Karpas-422 (cell line): ENCODE measurements at regions not wholly inside any gene's neighbourhood (a gene's known extent, or its start where the extent isn't known, plus 50 kb on each side); places are given as distances from the start of the nearest gene placed in this dataset.

Source experiments
- DNase-seq: peaks from one replicate; pipeline ENCODE4 v3.0.0-alpha.2; 2015
- H2AFZ ChIP-seq: fragments of 200-600 bp; sonication (generic); 2 replicates; pipeline ENCODE4 v1.6.1; 2014; ENCODE audit warnings: antibody characterized with exemption, low read length, mixed read lengths
- H3K27ac ChIP-seq: fragments of 200-600 bp; sonication (generic); 2 replicates; pipeline ENCODE4 v1.5.1; 2014; ENCODE audit warnings: mild to moderate bottlenecking, low read length, moderate library complexity
- H3K27me3 ChIP-seq: fragments of 200-600 bp; sonication (generic); 2 replicates; pipeline ENCODE4 v1.6.1; 2014; ENCODE audit warnings: low read length, mixed read lengths
- H3K36me3 ChIP-seq: fragments of 200-600 bp; sonication (generic); 2 replicates; pipeline ENCODE4 v1.6.1; 2014; ENCODE audit warnings: low read length, mixed read lengths; ENCODE audit not compliant: insufficient read depth
- H3K4me1 ChIP-seq: fragments of 200-600 bp; sonication (generic); 2 replicates; pipeline ENCODE4 v1.6.1; 2014; ENCODE audit warnings: mild to moderate bottlenecking, low read length, mixed read lengths
- H3K4me2 ChIP-seq: fragments of 200-600 bp; sonication (generic); 2 replicates; pipeline ENCODE4 v1.6.1; 2014; ENCODE audit warnings: low read length, low read depth, mild to moderate bottlenecking; ENCODE audit not compliant: poor library complexity, severe bottlenecking
- H3K4me3 ChIP-seq: fragments of 200-600 bp; sonication (generic); 2 replicates; pipeline ENCODE4 v1.5.1; 2014; ENCODE audit warnings: mild to moderate bottlenecking, antibody characterized with exemption, low read length, mixed read lengths
- H3K79me2 ChIP-seq: fragments of 200-600 bp; sonication (generic); 2 replicates; pipeline ENCODE4 v1.6.1; 2014; ENCODE audit warnings: mild to moderate bottlenecking, low read length, mixed read lengths
- H3K9ac ChIP-seq: fragments of 200-600 bp; sonication (generic); 2 replicates; pipeline ENCODE4 v1.6.0; 2014; ENCODE audit warnings: low read length
- H3K9me2 ChIP-seq: fragments of 200-600 bp; sonication (generic), shearing (Covaris generic); replicated peaks from 2 replicates; pipeline ENCODE4 v1.6.0; 2014; ENCODE audit warnings: mild to moderate bottlenecking, low read length, moderate library complexity; ENCODE audit not compliant: insufficient read depth
- H3K9me3 ChIP-seq: fragments of 300-700, 200-600 bp; sonication (generic); 2 replicates; pipeline ENCODE4 v1.6.1; 2014; ENCODE audit warnings: low read length, mixed read lengths
- H4K20me1 ChIP-seq: fragments of 200-600 bp; sonication (generic); 2 replicates; pipeline ENCODE4 v1.6.1; 2014; ENCODE audit warnings: mild to moderate bottlenecking, antibody characterized with exemption, low read length, low read depth; ENCODE audit not compliant: insufficient read depth

DNA sequence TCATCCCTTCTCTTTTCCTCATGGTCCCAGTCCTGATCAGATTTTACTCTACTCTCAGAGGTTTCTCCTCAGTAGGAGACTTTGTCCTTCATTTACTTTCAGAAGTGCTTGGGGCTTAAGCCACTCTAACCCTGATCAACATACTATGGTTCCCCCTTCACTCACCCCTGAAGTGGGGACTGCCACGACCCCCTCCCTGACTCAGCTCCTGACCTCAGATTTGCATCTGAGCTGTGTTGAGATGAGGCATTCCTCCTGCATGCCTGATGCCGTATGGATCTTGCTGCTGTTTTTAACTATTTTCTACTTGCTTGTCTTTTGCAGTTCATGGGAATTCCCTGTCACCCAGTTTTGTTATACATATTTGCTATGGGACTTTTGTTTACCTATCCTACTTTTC lies 306.7 kb upstream of the CHST9 start:
- Histone ChIP-seq H3K9me3 (peaks cover 12% of the 10 kb centered on the region), H3K4me2 (no peak overlapping the region), H3K27ac (no peak overlapping the region), H3K4me1 (no peaks in the 10 kb centered on the region), H4K20me1 (no peaks in the 10 kb centered on the region), H3K9me2 (no peaks in the 10 kb centered on the region), H2AFZ (no peak overlapping the region), H3K4me3 (no peak overlapping the region), H3K36me3 (no peaks in the 10 kb centered on the region), H3K79me2 (no peaks in the 10 kb centered on the region), H3K9ac (no peak overlapping the region), H3K27me3 (no peaks in the 10 kb centered on the region)
- no peak for DNase-seq

DNA sequence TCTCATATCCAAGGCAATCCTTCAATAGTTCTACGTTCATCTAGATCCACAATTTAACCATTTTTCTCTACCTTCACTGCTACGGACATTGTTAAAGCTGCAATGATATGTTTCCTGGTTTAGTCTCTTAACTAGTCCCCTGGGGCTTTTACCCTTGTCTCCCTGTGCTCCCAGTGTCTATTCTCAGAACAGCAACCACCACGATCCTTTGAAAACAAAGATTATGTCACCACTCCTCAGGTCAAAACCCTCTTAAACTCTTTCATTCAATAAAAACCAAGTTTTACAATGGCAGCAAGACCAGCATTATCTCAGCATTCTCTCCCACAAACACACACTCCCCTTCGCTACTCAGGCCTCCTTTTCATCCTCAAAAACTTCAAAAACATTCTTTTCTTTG lies 298.2 kb upstream of the CHST9 start:
- Histone ChIP-seq H3K4me2 (no peak overlapping the region), H3K36me3 (no peaks in the 10 kb centered on the region), H3K79me2 (no peaks in the 10 kb centered on the region), H3K9me3 (no peaks in the 10 kb centered on the region; the same call in none of the 2 replicates), H3K4me3 (no peak overlapping the region), H3K9me2 (no peaks in the 10 kb centered on the region), H3K4me1 (no peaks in the 10 kb centered on the region), H2AFZ (no peak overlapping the region), H3K27me3 (peaks cover 2% of the 10 kb centered on the region; the same call in 1 of the 2 replicates), H4K20me1 (no peaks in the 10 kb centered on the region), H3K27ac (no peak overlapping the region), H3K9ac (no peak overlapping the region)
- no peak for DNase-seq

DNA sequence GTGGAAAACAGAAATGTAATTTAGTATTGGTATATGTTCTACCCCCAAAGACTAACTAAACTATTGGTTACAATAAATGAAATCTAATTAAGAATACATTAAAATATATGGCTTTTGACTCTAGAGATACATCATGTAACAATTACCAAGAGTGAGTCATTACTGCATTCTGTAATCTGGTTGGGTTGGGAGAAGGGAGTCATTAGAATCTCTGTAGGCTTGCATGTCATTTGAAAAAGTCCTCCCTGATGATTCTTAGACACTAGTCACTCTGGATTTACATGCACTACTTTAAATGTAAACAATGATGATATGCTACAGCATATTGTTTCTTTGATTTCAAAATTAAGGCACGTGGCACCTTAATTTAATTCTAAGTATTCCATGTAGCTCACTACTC lies 293.4 kb upstream of the CHST9 start:
- Histone ChIP-seq H3K79me2 (no peaks in the 10 kb centered on the region), H3K9me3 (no peaks in the 10 kb centered on the region; the same call in 1 of the 2 replicates), H3K4me2 (no peak overlapping the region), H3K4me3 (no peak overlapping the region), H3K9me2 (no peaks in the 10 kb centered on the region), H4K20me1 (no peaks in the 10 kb centered on the region), H3K27ac (no peak overlapping the region), H3K36me3 (no peaks in the 10 kb centered on the region), H2AFZ (no peak overlapping the region), H3K9ac (no peak overlapping the region), H3K27me3 (peaks cover 2% of the 10 kb centered on the region; the same call in 1 of the 2 replicates), H3K4me1 (no peaks in the 10 kb centered on the region)
- no peak for DNase-seq

GRCh38 chr18:27473318-27473717 lies 288.2 kb upstream of the CHST9 start:
- H4K20me1 ChIP-seq: no peaks in the 10 kb centered on the region
- no peak overlapping the region for H2AFZ ChIP-seq
- DNase-seq: no peak
- no peak overlapping the region for H3K9ac ChIP-seq
- no peaks in the 10 kb centered on the region for H3K4me1 ChIP-seq
- no peak overlapping the region for H3K27ac ChIP-seq
- H3K36me3 ChIP-seq: no peaks in the 10 kb centered on the region
- no peaks in the 10 kb centered on the region for H3K79me2 ChIP-seq
- peaks cover 5% of the 10 kb centered on the region; the same call in 1 of the 2 replicates for H3K9me3 ChIP-seq
- no peaks in the 10 kb centered on the region for H3K9me2 ChIP-seq
- no peak overlapping the region for H3K4me2 ChIP-seq
- no peaks in the 10 kb centered on the region for H3K27me3 ChIP-seq
- H3K4me3 ChIP-seq: no peak overlapping the region

DNA sequence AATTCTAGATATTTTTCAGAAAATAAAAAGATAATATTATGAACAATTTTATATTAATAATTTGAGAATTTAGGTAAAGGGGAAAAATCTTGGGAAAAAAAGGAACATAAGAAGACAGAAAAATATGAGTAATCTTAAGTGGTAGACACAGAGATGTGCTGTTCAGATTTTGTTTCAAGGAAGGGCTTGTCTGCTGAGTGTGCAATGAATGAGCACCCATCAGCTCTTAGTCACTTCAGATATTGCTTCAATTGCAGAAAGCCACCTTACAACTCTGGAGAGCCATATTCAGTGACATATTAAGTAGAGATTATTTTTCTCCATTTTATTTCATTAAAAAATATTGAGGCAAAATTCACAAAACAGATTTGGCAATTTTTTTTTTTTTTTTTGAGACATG lies 282.0 kb upstream of the CHST9 start:
- DNase-seq: no peak
- Histone ChIP-seq H3K4me3 (no peak overlapping the region), H3K27me3 (no peaks in the 10 kb centered on the region), H3K79me2 (no peaks in the 10 kb centered on the region), H4K20me1 (no peaks in the 10 kb centered on the region), H3K9me3 (peaks cover 33% of the 10 kb centered on the region), H3K36me3 (no peaks in the 10 kb centered on the region), H2AFZ (no peak overlapping the region), H3K4me1 (no peaks in the 10 kb centered on the region), H3K9ac (no peak overlapping the region), H3K4me2 (no peak overlapping the region), H3K27ac (no peak overlapping the region), H3K9me2 (no peaks in the 10 kb centered on the region)

DNA sequence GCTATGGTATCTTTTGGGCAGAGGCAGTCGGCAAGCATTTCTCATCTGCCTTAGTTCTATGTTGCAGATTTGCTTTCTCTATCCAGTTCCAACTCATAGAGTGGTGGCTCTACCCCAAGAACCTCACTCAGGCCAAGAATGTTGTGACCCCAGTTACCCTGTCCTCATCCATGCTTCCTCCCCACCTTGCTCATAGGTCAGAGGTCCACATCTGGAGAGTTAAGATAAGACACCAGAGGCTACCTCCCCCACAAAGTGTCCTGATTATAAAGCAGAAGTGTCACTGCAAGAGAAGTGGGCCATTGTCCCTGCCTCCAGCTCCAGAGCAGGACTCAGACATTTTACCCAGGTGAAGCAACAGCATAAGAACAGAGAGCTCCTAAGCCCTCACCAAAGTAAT lies 276.8 kb upstream of the CHST9 start:
- no peak overlapping the region for H3K4me2 ChIP-seq
- H3K9ac ChIP-seq: no peak overlapping the region
- no peaks in the 10 kb centered on the region for H3K9me2 ChIP-seq
- H3K79me2 ChIP-seq: no peaks in the 10 kb centered on the region
- no peak overlapping the region for H2AFZ ChIP-seq
- H4K20me1 ChIP-seq: no peaks in the 10 kb centered on the region
- H3K27me3 ChIP-seq: no peaks in the 10 kb centered on the region
- H3K4me3 ChIP-seq: no peak overlapping the region
- no peaks in the 10 kb centered on the region for H3K36me3 ChIP-seq
- no peak overlapping the region for H3K27ac ChIP-seq
- H3K9me3 ChIP-seq: peaks cover 26% of the 10 kb centered on the region
- no peaks in the 10 kb centered on the region for H3K4me1 ChIP-seq
- DNase-seq: no peak

DNA sequence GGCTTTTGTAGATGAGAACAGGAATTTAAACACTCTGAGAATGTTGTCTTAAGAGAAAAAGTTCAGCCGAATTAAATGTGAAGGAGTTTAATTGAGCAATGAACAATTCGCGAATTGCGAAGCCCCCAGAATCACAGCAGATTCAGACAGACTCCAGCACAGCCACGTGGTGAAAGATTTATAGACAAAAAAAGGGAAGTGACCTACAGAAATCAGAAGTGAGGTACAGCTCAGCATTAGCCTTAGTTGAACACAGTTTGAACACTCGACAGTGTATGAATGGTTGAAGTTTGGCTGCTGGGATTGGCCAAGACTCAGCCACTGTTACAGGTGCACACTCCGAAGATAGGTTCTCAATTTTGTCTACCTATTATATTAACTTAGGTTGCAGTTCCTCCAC lies 264.0 kb upstream of the CHST9 start:
- Histone ChIP-seq H3K36me3 (no peaks in the 10 kb centered on the region), H3K79me2 (no peaks in the 10 kb centered on the region), H4K20me1 (no peaks in the 10 kb centered on the region), H3K9me2 (no peaks in the 10 kb centered on the region), H3K27me3 (no peaks in the 10 kb centered on the region), H3K9me3 (peaks cover 22% of the 10 kb centered on the region), H3K27ac (no peak overlapping the region), H3K9ac (no peak overlapping the region), H2AFZ (no peak overlapping the region), H3K4me3 (no peak overlapping the region), H3K4me1 (peaks cover 9% of the 10 kb centered on the region; the same call in 1 of the 2 replicates), H3K4me2 (no peak overlapping the region)
- DNase-seq: no peak

GRCh38 chr18:27447930-27448329 lies 262.8 kb upstream of the CHST9 start:
- Histone ChIP-seq H3K9me3 (peaks cover 18% of the 10 kb centered on the region), H3K9me2 (no peaks in the 10 kb centered on the region), H3K4me2 (no peak overlapping the region), H3K36me3 (no peaks in the 10 kb centered on the region), H2AFZ (no peak overlapping the region), H3K79me2 (no peaks in the 10 kb centered on the region), H3K27me3 (no peaks in the 10 kb centered on the region), H3K9ac (0 out of 2 replicates have a peak overlapping the region, but pooled peaks have one; percentile 32), H3K4me1 (peaks cover 9% of the 10 kb centered on the region; the same call in 1 of the 2 replicates), H3K27ac (no peak overlapping the region), H3K4me3 (no peak overlapping the region), H4K20me1 (no peaks in the 10 kb centered on the region)
- no peak for DNase-seq

- Histone ChIP-seq H3K27me3 (no peaks in the 10 kb centered on the region), H3K4me2 (no peak overlapping the region), H3K4me1 (peaks cover 9% of the 10 kb centered on the region; the same call in 1 of the 2 replicates), H3K79me2 (no peaks in the 10 kb centered on the region), H4K20me1 (no peaks in the 10 kb centered on the region), H3K9me3 (peaks cover 18% of the 10 kb centered on the region), H3K9me2 (no peaks in the 10 kb centered on the region), H3K27ac (no peak overlapping the region), H3K36me3 (no peaks in the 10 kb centered on the region), H2AFZ (no peak overlapping the region), H3K4me3 (no peak overlapping the region), H3K9ac (0 out of 2 replicates have a peak overlapping the region, but pooled peaks have one; percentile 32)
- DNase-seq: no peak
These were observed 262.4 kb upstream of the CHST9 start for GRCh38 chr18:27447451-27447881.
